NOMO-1 (cell line): ENCODE measurements at regions not wholly inside any gene's neighbourhood (a gene's known extent, or its start where the extent isn't known, plus 50 kb on each side); places are given as distances from the start of the nearest gene placed in this dataset.

Experiments used
- DNase-seq, 2 experiments: peaks; one replicate each; lab custom pipeline; 2025; ENCODE audit not compliant: unreplicated experiment in 2 of 2; lab: John Stamatoyannopoulos, UW

DNA sequence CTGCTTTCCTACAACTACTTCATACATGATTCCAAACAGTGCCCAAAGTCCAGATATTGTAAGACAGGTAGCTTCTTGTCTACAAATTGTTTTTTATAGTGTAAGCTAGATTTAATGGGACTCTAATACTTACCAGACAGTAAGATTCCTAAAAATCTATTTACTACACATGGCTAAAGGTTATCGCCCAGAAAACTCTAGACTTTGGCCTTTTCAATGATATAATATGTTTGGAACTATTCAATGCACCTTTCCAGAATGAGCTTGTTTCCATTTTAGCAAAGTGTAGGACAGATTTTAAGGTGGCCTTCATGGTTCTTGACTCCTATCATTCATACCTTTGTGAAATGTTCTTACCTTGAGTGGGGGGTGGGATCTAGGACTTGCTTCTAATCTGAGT is 951.0 kb downstream of the SORCS1 start:
- no peak for DNase-seq

DNA sequence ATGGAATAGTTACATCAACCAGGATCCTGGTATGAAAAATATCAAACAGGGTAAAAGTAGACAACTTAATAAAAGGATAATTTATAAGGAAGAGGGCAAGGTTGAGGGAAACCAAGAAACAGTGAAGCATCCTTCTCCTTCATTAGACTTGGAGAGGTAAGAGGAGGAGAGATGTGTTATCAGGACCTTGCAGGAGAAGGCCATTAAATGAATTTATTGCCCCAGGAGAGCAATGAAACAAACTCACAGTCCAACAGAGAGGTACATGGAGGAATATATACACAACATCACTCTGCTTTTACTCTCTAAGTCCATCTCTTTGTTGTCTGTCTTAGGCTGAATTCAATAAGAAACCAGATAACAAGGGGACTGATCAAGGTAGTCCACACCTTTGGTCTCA is 966.2 kb downstream of the SORCS1 start:
- no peak for DNase-seq

- DNase-seq, result peak; percentile 1 to 5
These were observed 975.2 kb downstream of the SORCS1 start for GRCh38 chr10:106189292-106189691.

DNA sequence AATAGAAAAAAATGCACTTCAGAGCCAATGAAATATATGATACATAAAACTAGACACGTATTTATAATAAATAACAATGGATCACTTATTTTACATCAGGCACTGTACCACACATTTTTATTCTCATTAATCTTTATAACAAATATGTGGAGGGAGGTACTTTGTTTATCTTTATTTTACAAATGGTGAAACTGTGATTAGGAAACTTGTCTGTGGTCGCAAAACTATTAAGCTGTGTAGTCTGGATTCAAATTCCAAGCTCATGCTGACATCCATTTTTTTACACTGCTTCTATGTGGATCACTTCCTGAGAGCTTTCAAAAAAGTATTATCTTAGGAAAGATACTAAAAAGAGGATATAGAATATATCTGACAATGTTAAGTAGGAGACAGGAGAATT is 978.6 kb downstream of the SORCS1 start:
- no peak for DNase-seq

GRCh38 chr10:106183041-106183440 is 981.5 kb downstream of the SORCS1 start:
- no peak for DNase-seq

DNA sequence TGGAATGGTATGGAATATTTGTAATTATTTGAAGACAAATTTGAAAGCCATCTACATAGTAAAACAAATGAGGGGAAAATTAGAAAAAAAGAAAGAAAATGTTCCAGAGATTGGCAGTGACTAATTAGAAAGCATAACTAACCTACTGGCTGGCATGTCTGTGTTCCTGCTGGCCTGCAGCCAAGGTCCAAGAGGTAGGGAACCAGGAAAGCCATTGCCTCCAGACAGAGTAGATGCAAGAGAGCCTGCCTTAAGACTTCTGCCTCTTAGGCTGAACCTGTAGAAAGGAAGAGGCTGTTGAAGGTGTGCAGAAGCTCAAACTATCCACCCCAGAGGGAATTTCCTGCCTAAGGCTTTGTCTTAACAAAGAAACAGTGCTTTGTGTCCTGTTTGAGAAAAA is 982.0 kb downstream of the SORCS1 start:
- DNase-seq, result no peak

GRCh38 chr10:106181501-106181900 is 983.0 kb downstream of the SORCS1 start:
- DNase-seq, result no peak

DNA sequence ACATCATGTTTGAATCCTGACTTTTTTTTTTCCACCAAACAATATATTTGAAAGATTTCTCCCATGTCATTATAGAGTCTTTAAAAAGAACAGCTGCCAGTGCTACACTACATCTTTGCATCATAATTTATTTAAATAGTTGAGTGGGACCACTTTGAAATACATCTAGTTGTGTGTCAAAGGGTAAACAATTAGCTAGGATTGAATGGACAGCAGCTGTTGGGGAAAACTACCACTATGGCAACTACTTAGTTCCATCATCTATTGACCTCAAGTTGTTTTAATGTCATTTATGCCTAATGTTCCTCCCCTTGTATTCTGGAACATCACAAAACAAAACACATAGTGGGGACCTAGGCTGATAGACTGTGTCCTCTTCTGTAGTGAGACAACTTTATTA is 985.1 kb downstream of the SORCS1 start:
- DNase-seq, result no peak

DNA sequence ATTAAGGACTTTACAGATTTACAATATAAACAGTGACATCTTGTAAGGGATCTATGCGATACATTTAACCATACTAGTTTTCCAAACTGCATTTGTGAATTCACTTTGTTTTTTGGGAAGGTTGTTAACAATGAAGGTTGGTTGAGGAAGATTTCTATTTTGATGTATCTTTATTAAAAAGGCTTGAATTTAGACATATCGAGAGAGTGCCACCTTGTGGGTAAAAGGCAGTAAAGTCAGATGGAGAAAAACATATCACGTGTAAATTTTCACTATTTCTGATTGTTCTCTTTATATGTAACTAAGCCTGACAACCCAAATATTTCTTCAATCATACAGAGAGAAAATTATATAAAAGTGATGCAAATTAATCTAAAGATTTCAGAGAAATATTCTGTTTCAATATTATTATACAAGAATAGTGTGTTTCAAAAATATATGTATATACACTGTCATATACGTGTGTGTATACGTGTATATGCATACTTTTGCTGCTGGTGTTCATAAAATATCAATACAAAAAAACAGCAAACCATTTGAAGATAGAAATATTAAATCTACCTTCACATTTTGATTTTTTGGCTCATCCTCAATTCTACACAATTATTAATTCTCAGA is 988.6 kb downstream of the SORCS1 start:
- peak in 1 of 2 experiments; percentile 37 for DNase-seq

DNA sequence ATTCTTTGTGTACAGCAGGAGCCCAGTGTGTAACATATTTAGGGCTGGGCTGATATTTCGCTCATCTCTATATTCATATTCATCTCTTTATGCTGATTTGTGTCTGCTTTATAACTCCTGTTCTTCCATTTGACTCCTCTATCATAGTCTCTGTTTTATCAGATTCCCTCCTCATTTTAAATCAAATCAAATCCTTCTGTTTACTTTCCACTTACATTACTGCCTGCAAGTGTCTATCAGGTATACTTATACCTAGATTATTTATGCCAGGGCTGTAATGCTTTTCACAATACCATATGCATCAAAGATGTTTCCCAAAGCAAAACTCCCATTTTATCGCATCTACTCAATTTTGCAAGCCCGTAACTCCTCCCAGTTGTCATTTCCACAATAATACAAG is 990.7 kb downstream of the SORCS1 start:
- DNase-seq, result no peak

DNA sequence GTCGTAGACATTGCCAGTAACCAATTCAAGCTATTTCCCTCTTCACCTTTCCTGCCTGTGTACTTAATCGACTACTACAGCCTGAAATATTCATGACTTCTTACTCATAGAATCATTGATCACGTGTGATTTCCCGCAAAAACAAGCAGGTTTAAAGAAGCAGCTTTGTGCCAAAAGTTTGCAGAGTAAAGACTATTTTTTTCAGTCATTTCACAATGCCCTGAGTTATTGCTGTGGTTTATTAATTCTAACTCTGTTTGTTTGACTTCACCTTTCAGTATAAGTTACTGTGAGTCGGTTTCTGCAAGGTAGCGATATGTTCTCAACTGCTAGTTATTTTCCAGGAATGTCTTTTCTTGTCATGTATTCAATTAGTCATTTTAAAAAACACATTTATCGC is 995.3 kb downstream of the SORCS1 start:
- DNase-seq, result no peak

- DNase-seq, result no peak
These were observed 996.6 kb downstream of the SORCS1 start for GRCh38 chr10:106167946-106168345.

DNA sequence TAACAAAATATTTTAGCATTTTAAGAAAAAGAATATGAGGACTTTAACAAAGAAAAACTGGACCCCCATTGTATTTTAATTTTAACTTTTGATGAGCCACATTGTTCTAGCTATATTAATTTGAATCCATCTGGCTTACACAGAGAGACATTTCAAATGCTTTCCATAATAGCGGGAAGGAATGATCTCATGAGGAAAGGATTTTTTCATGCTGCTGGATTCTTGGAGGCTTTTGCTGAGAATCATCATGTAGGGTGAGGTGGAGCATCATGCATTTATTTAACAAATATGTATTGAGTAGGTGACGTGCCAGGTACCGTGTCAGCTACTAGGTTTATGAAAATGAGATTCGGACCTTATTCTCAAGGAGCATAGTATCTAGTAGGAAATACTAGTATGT is 1006.3 kb downstream of the SORCS1 start:
- DNase-seq, result no peak

GRCh38 chr10:106147021-106147420 is 1017.5 kb downstream of the SORCS1 start:
- DNase-seq, result no peak

GRCh38 chr10:106139915-106140314 is 1024.6 kb downstream of the SORCS1 start:
- DNase-seq, result no peak

GRCh38 chr10:106136175-106136574 is 1028.3 kb downstream of the SORCS1 start:
- DNase-seq, result no peak

GRCh38 chr10:106134326-106135000 is 1030.0 kb downstream of the SORCS1 start:
- DNase-seq, result no peak

DNA sequence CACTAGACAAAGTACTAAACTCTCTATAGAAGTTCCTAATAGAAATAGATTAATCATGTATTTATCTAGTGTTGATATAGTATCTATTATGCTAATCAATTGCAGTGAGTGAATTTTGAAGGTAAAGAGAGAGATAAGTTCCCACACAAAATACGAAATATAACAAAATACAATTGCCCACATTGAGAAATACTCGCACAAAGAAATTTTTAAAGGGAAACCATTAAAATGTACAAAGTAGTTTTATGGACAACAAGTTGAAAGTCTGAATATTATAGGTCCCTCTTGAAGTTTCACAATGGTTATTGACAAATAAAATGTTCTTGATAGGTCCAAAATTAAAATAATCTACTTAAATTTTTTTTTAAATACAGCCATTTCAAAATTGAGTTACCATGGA is 1031.1 kb downstream of the SORCS1 start:
- DNase-seq, result no peak

DNA sequence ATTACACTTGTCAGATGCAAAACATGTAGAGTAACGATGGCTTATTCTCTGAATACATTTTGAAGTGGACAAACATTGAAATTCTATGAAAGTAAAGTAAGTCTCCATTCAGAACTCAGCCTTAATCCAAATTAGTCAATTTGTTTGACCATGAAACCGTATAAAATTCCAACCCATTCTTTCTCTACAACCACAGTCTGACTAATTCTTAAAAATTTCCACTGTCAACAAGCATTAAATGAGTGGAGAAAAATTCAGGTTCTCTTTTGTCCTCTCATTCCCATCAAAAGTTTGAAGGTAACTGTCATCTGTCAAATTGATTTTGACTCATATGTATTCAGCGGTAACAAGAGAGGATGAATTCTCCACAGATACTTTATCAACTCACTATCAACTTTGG is 1031.5 kb downstream of the SORCS1 start:
- DNase-seq, result no peak

GRCh38 chr10:106114656-106115186 is 1049.8 kb downstream of the SORCS1 start:
- no peak for DNase-seq

- no peak for DNase-seq
These were observed 1053.3 kb downstream of the SORCS1 start for GRCh38 chr10:106111246-106111645.

- DNase-seq, result no peak
These were observed 1056.8 kb downstream of the SORCS1 start for GRCh38 chr10:106107706-106108105.
